Parathyroid adenoma (tissue), 2 donors: ENCODE measurements at regions not wholly inside any gene's neighbourhood (a gene's known extent, or its start where the extent isn't known, plus 50 kb on each side); places are given as distances from the start of the nearest gene placed in this dataset.

ENCODE experiments used
- H2AFZ ChIP-seq: fragments of 300-600 bp; sonication (generic); one replicate; pipeline ENCODE4 v1.7.0; 2017; ENCODE audit warnings: antibody characterized with exemption, mild to moderate bottlenecking
- H3K27ac ChIP-seq: fragments of 300-600 bp; sonication (generic); one replicate; pipeline ENCODE4 v1.7.0; 2017
- H3K27me3 ChIP-seq: fragments of 300-600 bp; sonication (generic); one replicate; pipeline ENCODE4 v1.7.0; 2017; ENCODE audit warnings: low read length; ENCODE audit not compliant: control insufficient read depth, insufficient read depth
- H3K36me3 ChIP-seq: fragments of 300-600 bp; sonication (generic); one replicate; pipeline ENCODE4 v1.7.0; 2017; ENCODE audit warnings: low read length; ENCODE audit not compliant: control insufficient read depth, insufficient read depth
- H3K4me1 ChIP-seq: fragments of 300-600 bp; sonication (generic); one replicate; pipeline ENCODE4 v1.7.0; 2017; ENCODE audit warnings: control low read depth
- H3K4me2 ChIP-seq: fragments of 300-600 bp; sonication (generic); one replicate; pipeline ENCODE4 v1.7.0; 2017; ENCODE audit warnings: low read length
- H3K4me3 ChIP-seq: fragments of 300-600 bp; sonication (generic); one replicate; pipeline ENCODE4 v1.7.0; 2017; ENCODE audit warnings: low read depth, low read length
- H3K79me2 ChIP-seq: fragments of 300-600 bp; sonication (generic); one replicate; pipeline ENCODE4 v1.7.0; 2017; ENCODE audit warnings: control low read depth
- H3K9ac ChIP-seq: fragments of 300-600 bp; sonication (generic); one replicate; pipeline ENCODE4 v1.7.0; 2017; ENCODE audit warnings: mild to moderate bottlenecking
- H3K9me3 ChIP-seq: fragments of 300-600 bp; sonication (generic); one replicate; pipeline ENCODE4 v1.7.0; 2017; ENCODE audit warnings: low read length; ENCODE audit not compliant: control insufficient read depth
- TF ChIP-seq, protein P1 (sequence below): fragments of 300-600 bp; sonication (generic); IDR thresholded peaks from one replicate; pipeline ENCODE4 v1.7.0; 2017; ENCODE audit warnings: antibody characterized with exemption, mild to moderate bottlenecking
- donor health status: primary hyperparathyroidism.

DNA sequence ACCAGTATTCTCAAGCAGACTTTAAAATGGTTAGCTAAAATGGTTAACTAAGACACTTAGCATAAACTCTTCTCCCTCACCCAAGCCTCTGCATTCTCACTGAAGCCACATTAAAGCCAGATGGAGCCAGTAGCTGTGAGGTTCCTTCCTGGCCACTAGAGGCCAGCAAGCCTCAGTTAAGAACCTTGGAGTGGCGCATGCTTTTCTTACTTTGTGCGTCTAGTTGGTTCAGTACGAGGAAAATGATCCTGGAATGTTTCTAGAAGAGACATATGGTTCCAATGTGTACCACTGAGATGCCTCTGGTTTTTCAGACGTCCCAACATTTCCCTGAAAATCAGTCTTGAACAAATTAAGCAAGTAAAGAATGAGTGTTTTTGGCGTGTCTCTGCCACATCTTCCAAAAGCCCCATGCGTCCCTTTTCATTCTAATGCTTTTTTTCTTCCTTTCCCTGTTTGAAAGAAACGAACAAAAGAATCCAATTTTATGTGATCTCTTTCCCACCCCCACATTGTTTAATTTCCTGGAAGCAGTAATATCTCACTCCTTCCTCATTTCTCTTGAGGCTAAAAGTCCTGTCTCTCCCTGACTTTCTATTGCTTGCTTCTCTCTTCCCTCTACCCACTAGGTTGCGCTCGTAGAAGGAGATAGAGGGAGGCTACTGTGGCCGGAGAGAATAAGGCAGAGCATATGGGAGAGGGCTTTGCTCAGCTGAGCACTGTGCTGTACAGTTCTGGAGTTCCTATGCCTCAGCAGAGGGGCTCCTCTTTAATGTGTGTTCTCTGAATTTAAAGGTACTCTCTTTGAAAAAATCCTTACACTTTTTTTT is 82.9 kb upstream of the TAB3 start:
- H2AFZ ChIP-seq = peak overlapping the region; percentile 72
- H3K4me3 ChIP-seq = peak overlapping the region; percentile 31
- no peaks in the 10 kb centered on the region for H3K9me3 ChIP-seq
- H3K9ac ChIP-seq = no peak overlapping the region
- H3K36me3 ChIP-seq = no peaks in the 10 kb centered on the region
- no peaks in the 10 kb centered on the region for H3K4me1 ChIP-seq
- no peaks in the 10 kb centered on the region for H3K27me3 ChIP-seq
- no peaks in the 10 kb centered on the region for H3K79me2 ChIP-seq
- peak overlapping the region; percentile 69 for H3K4me2 ChIP-seq
- no peak overlapping the region for H3K27ac ChIP-seq
- TF ChIP-seq, protein P1, sequence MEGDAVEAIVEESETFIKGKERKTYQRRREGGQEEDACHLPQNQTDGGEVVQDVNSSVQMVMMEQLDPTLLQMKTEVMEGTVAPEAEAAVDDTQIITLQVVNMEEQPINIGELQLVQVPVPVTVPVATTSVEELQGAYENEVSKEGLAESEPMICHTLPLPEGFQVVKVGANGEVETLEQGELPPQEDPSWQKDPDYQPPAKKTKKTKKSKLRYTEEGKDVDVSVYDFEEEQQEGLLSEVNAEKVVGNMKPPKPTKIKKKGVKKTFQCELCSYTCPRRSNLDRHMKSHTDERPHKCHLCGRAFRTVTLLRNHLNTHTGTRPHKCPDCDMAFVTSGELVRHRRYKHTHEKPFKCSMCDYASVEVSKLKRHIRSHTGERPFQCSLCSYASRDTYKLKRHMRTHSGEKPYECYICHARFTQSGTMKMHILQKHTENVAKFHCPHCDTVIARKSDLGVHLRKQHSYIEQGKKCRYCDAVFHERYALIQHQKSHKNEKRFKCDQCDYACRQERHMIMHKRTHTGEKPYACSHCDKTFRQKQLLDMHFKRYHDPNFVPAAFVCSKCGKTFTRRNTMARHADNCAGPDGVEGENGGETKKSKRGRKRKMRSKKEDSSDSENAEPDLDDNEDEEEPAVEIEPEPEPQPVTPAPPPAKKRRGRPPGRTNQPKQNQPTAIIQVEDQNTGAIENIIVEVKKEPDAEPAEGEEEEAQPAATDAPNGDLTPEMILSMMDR = peak; percentile 42

DNA sequence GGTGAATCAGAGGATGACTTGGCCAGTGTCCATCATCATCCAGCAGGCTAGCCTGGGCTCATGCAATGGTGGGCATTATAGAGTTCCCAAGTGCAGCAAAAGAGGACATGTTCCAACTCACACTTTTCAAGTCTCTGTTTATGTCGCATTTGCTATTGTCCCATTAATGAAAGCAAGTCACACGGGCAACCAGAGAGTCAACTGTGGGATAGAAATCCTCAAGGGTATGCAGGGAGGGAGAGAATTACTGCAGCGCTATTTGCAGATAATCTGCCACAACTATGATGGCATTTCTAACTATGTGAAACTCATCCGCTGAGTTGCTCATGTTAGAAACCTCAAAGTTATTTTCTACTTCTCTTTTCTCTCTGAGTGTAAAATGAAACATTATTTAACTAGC is 78.5 kb upstream of the TAB3 start:
- H3K4me2 ChIP-seq = no peak overlapping the region
- no peaks in the 10 kb centered on the region for H3K9me3 ChIP-seq
- H3K27ac ChIP-seq = no peak overlapping the region
- no peaks in the 10 kb centered on the region for H3K79me2 ChIP-seq
- no peak overlapping the region for H2AFZ ChIP-seq
- H3K4me3 ChIP-seq = no peak overlapping the region
- no peaks in the 10 kb centered on the region for H3K36me3 ChIP-seq
- TF ChIP-seq, protein P1 = no peak
- no peaks in the 10 kb centered on the region for H3K4me1 ChIP-seq
- H3K27me3 ChIP-seq = no peaks in the 10 kb centered on the region
- H3K9ac ChIP-seq = no peak overlapping the region

DNA sequence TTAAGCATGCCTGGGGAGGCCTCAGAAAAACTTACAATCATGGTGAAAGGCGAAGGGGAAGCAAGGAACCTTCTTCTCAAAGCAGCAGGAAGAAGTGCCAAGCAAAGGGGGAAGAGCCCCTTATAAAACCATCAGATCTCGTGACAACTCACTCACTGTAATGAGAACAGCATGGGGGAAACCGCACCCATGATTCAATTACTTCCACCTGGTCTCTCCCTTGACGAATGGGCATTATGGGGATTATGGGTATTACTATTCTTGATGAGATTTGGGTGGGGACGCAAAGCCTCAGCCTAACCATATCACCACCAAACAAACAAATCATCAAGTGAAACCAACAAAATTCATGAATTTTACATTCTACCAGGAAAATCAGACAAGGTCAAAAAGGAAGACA is 76.7 kb upstream of the TAB3 start:
- H3K27me3 ChIP-seq = no peaks in the 10 kb centered on the region
- H3K9ac ChIP-seq = no peak overlapping the region
- no peaks in the 10 kb centered on the region for H3K36me3 ChIP-seq
- no peak overlapping the region for H3K4me2 ChIP-seq
- no peak overlapping the region for H3K4me3 ChIP-seq
- H3K4me1 ChIP-seq = no peaks in the 10 kb centered on the region
- TF ChIP-seq, protein P1 = no peak
- H2AFZ ChIP-seq = no peak overlapping the region
- no peaks in the 10 kb centered on the region for H3K9me3 ChIP-seq
- no peak overlapping the region for H3K27ac ChIP-seq
- no peaks in the 10 kb centered on the region for H3K79me2 ChIP-seq

DNA sequence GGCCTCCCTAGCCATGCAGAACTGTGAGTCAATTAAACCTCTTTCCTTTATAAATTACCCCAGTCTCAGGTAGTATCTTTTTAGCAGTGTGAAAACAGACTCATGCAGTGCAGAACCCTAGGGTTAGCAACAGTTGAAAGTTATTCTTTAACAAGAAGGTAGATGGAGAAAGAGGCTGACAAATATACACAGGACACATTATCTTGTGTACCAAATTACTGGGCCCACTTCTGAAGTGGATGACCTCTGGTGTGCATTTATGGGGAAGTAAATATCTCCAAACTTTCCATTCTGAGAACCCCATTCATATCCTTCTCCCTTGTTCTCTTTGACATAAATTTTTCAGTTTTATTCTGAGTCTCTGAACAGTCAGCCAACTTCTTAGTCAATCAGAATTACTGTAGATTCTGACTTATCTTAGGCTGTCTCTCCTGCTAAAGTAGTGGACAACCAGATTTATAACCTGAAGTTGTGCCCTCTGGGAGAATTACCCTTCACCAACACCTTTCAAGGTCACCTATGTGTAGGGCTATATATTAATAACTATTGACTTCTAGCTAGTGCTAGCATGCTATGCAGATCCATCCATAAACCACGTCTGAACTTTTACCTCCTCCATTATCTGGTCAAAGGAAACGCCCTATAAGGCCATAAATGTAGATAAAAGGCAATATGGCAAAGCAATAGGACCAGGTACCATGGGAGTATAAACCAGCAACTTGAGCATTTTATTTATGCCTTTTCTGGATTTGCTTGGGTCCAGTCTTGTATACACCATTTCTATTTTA is 72.5 kb upstream of the TAB3 start:
- TF ChIP-seq, protein P1 = no peak
- H3K9me3 ChIP-seq = no peaks in the 10 kb centered on the region
- H3K4me2 ChIP-seq = no peak overlapping the region
- H3K4me1 ChIP-seq = no peaks in the 10 kb centered on the region
- H3K79me2 ChIP-seq = no peaks in the 10 kb centered on the region
- no peak overlapping the region for H3K27ac ChIP-seq
- H3K4me3 ChIP-seq = no peak overlapping the region
- H3K9ac ChIP-seq = no peak overlapping the region
- H2AFZ ChIP-seq = no peak overlapping the region
- no peaks in the 10 kb centered on the region for H3K27me3 ChIP-seq
- H3K36me3 ChIP-seq = no peaks in the 10 kb centered on the region
